Pancreas (tissue), 10 donors: ENCODE measurements at regions not wholly inside any gene's neighbourhood (a gene's known extent, or its start where the extent isn't known, plus 50 kb on each side); places are given as distances from the start of the nearest gene placed in this dataset.

Source experiments
- ATAC-seq, 4 donors: fragments of 200-7000 bp; cut with Tn5 transposase; one replicate each; pipeline versions ENCODE4 v1.8.0 to v1.9.1; 2020; ENCODE audit warnings: mild to moderate bottlenecking in 4 of 4, moderate library complexity in 4 of 4
- DNase-seq, 6 donors: peaks; one replicate each; pipeline ENCODE4 v3.0.0-alpha.2; 2020
- FAIRE-seq: peaks from 2 replicates; lab custom pipeline; 2012; peaks lifted over from hg19 to GRCh38; lab: Jason Lieb, UNC
- H3K27ac ChIP-seq, 4 donors: fragments of 200-600 bp; sonication (generic); 1 replicate in 3 of 4; 2 replicates in 1 of 4; pipeline versions ENCODE4 v1.5.0 to v1.8.0; 2020
- H3K27me3 ChIP-seq, 4 donors: fragments of 200-600 bp; one replicate each; pipeline ENCODE4 v1.8.0; 2021
- H3K36me3 ChIP-seq, 3 donors: fragments of 200-600 bp; sonication (generic) in 1 of 3; one replicate each; pipeline versions ENCODE4 v1.5.0 to v1.8.0; 2020 to 2021
- H3K4me1 ChIP-seq, 3 donors: fragments of 200-600 bp; one replicate each; pipeline ENCODE4 v1.8.0; 2021
- H3K4me3 ChIP-seq, 4 donors: fragments of 200-600 bp; sonication (generic) in 2 of 4; one replicate each; pipeline versions ENCODE4 v1.5.0 to v1.8.0; 2020 to 2021
- H3K9me3 ChIP-seq, 4 donors: fragments of 200-600 bp; one replicate each; pipeline ENCODE4 v1.8.0; 2021
- CTCF ChIP-seq, 4 donors: fragments of 200-600 bp; sonication (generic) in 3 of 4; IDR thresholded peaks; one replicate each; pipeline versions ENCODE4 v1.5.0 to v1.8.0; 2021; ENCODE audit warnings: antibody characterized with exemption in 4 of 4
- WGBS, 2 donors: extraction: QIAGEN DNeasy Blood & Tissue Kit; methylation state at CpG; one replicate each; pipeline ENCODE4 v1.1.7; 2013; 5-methylcytosine and 5-hydroxymethylcytosine counted together
- intact Hi-C, 3 donors: fragments of 100-400 bp; cut with DNase I; formaldehyde crosslinking; loops; one replicate each; pipeline versions ENCODE4 v1.11.1 to v1.14.2; 2022
- donor health status: healthy with polysubstance abuse.
- donor health status: DM: no; HTN: no; CAD: no; lungs with moderate emphysema.
- donor health status: DM: no; HTN: no; CAD: no.
- donor health status: control.
- donor health status: control.
- donor health status: Bipolar disorder and iron deficiency.
- donor health status: DM: yes; HTN: yes; CAD: no.
- donor health status: DM: no; HTN: no; CAD: no.
- donor health status: DM: no; HTN: no; CAD: no.
- donor health status: DM: yes; HTN: yes; CAD: no.

- H3K4me1 ChIP-seq: peaks cover 7 to 28% (median 22%) of the 10 kb centered on the region in 3 donors
- H3K9me3 ChIP-seq: no peaks in the 10 kb centered on the region
- H3K4me3 ChIP-seq: no peak overlapping the region
- WGBS, 2 donors: 84% methylated on average over 29 of the region's 29 CpGs
- intact Hi-C loops: no loop called here
- H3K27ac ChIP-seq: peak overlapping the region in 2 of 4 donors; percentile 28 to 75
- TF ChIP-seq CTCF (IDR thresholded peaks at IDR 0.05): no peak
- FAIRE-seq: no peak
- DNase-seq: peak in 5 of 6 donors; percentile 26 to 75 (median 42)
- H3K36me3 ChIP-seq: no peaks in the 10 kb centered on the region
- ATAC-seq: peak in 1 of 4 donors; percentile 18
- H3K27me3 ChIP-seq: no peaks in the 10 kb centered on the region
Observed at GRCh38 chr1:229943988-229944743, 122.9 kb upstream of the GALNT2 start.

- no peaks in the 10 kb centered on the region for H3K36me3 ChIP-seq
- H3K27me3 ChIP-seq: no peaks in the 10 kb centered on the region
- no peak for TF ChIP-seq CTCF (IDR thresholded peaks at IDR 0.05)
- ATAC-seq (no peak), FAIRE-seq (no peak), DNase-seq (no peak)
- H3K4me1 ChIP-seq: peaks cover 7 to 22% (median 16%) of the 10 kb centered on the region in 3 donors
- WGBS, 2 donors: 94 to 97% methylated on average over 4 of the region's 4 CpGs
- intact Hi-C loops: no loop called here
- no peak overlapping the region for H3K4me3 ChIP-seq
- no peak overlapping the region for H3K27ac ChIP-seq
- H3K9me3 ChIP-seq: no peaks in the 10 kb centered on the region
Observed at GRCh38 chr1:229945795-229946194, 121.2 kb upstream of the GALNT2 start.

- no peak for ATAC-seq
- TF ChIP-seq CTCF (IDR thresholded peaks at IDR 0.05): no peak
- Histone ChIP-seq H3K9me3 (no peaks in the 10 kb centered on the region), H3K27ac (no peak overlapping the region), H3K4me3 (no peak overlapping the region), H3K36me3 (no peaks in the 10 kb centered on the region), H3K4me1 (peaks cover 3 to 10% (median 4%) of the 10 kb centered on the region in 3 donors), H3K27me3 (no peaks in the 10 kb centered on the region)
- no peak for FAIRE-seq
- intact Hi-C loops: no loop called here
- 83 to 86% methylated on average over 3 of the region's 3 CpGs for WGBS, 2 donors
- DNase-seq: no peak
Observed at GRCh38 chr1:229947968-229948367, 119.1 kb upstream of the GALNT2 start.

GRCh38 chr1:229948438-229948837 is 118.6 kb upstream of the GALNT2 start:
- no peaks in the 10 kb centered on the region for H3K27me3 ChIP-seq
- no peaks in the 10 kb centered on the region for H3K9me3 ChIP-seq
- TF ChIP-seq CTCF (IDR thresholded peaks at IDR 0.05): no peak
- no peak overlapping the region for H3K4me3 ChIP-seq
- 76 to 81% methylated on average over 9 of the region's 9 CpGs for WGBS, 2 donors
- intact Hi-C loops: no loop called here
- no peak for FAIRE-seq
- H3K4me1 ChIP-seq: peaks cover 0 to 5% (median 4%) of the 10 kb centered on the region in 3 donors
- H3K27ac ChIP-seq: no peak overlapping the region
- no peaks in the 10 kb centered on the region for H3K36me3 ChIP-seq
- ATAC-seq: no peak
- DNase-seq: no peak

GRCh38 chr1:229949500-229949899 is 117.5 kb upstream of the GALNT2 start:
- H3K27me3 ChIP-seq: no peaks in the 10 kb centered on the region
- H3K9me3 ChIP-seq: no peaks in the 10 kb centered on the region
- no peak for ATAC-seq
- WGBS, 2 donors: 70 to 71% methylated on average over 3 of the region's 3 CpGs
- H3K4me1 ChIP-seq: peaks cover 0 to 4% (median 0%) of the 10 kb centered on the region in 3 donors
- H3K27ac ChIP-seq: no peak overlapping the region
- no peak for TF ChIP-seq CTCF (IDR thresholded peaks at IDR 0.05)
- no peaks in the 10 kb centered on the region for H3K36me3 ChIP-seq
- FAIRE-seq: no peak
- H3K4me3 ChIP-seq: no peak overlapping the region
- intact Hi-C loops: no loop called here
- no peak for DNase-seq
